ENCODE measurements at regions not wholly inside any gene's neighbourhood (a gene's known extent, or its start where the extent isn't known, plus 50 kb on each side); places are given as distances from the start of the nearest gene placed in this dataset.

DNA sequence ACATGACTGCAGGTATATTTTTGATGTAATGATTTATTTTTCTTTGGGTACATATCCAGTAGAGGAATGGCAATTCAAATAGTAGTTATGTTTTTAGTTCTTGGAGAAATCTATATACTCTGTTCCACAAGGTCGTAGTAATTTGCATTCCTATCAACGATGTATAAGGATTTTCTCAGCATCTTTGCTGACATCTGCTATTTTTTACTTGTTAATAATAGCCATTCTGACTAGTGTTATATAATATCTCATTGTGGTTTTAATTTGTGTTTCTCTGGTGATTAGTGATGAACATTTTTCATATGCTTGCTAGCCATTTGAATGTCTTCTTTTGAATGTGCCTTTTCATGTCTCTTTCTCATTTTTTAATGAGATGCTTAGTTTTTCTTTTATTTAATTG, 292.1 kb upstream of the RGS18 start:
- no peak overlapping the region for H3K27ac ChIP-seq
- H3K4me1 ChIP-seq, result no peaks in the 10 kb centered on the region
- intact Hi-C loops (cut with DNase I), result no loop called here
- TF ChIP-seq POLR2AphosphoS5 (IDR thresholded peaks at IDR 0.05) (no peak), POLR2A (IDR thresholded peaks at IDR 0.05) (no peak), EP300 (IDR thresholded peaks at IDR 0.05) (no peak)
- TF ChIP-seq, protein P1, sequence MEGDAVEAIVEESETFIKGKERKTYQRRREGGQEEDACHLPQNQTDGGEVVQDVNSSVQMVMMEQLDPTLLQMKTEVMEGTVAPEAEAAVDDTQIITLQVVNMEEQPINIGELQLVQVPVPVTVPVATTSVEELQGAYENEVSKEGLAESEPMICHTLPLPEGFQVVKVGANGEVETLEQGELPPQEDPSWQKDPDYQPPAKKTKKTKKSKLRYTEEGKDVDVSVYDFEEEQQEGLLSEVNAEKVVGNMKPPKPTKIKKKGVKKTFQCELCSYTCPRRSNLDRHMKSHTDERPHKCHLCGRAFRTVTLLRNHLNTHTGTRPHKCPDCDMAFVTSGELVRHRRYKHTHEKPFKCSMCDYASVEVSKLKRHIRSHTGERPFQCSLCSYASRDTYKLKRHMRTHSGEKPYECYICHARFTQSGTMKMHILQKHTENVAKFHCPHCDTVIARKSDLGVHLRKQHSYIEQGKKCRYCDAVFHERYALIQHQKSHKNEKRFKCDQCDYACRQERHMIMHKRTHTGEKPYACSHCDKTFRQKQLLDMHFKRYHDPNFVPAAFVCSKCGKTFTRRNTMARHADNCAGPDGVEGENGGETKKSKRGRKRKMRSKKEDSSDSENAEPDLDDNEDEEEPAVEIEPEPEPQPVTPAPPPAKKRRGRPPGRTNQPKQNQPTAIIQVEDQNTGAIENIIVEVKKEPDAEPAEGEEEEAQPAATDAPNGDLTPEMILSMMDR (IDR thresholded peaks at IDR 0.05), result no peak
- no peaks in the 10 kb centered on the region for H3K27me3 ChIP-seq
- no peak overlapping the region for H3K4me3 ChIP-seq
- no peaks in the 10 kb centered on the region for H3K9me3 ChIP-seq
- no peaks in the 10 kb centered on the region for H3K36me3 ChIP-seq
- 50 to 88% methylated on average over 2 of the region's 2 CpGs for WGBS, 2 donors
- DNase-seq, result no peak

GRCh38 chr1:191869790-191870312, 288.4 kb upstream of the RGS18 start:
- Histone ChIP-seq H3K36me3 (no peaks in the 10 kb centered on the region), H3K27ac (no peak overlapping the region), H3K27me3 (no peaks in the 10 kb centered on the region), H3K4me3 (no peak overlapping the region), H3K9me3 (no peaks in the 10 kb centered on the region), H3K4me1 (no peaks in the 10 kb centered on the region)
- TF ChIP-seq, protein P1 (IDR thresholded peaks at IDR 0.05), result no peak
- TF ChIP-seq EP300 (IDR thresholded peaks at IDR 0.05) (no peak), POLR2AphosphoS5 (IDR thresholded peaks at IDR 0.05) (no peak), POLR2A (IDR thresholded peaks at IDR 0.05) (no peak)
- WGBS, 2 donors, result 61 to 76% methylated on average over 3 of the region's 3 CpGs
- intact Hi-C loops (cut with DNase I), result no loop called here
- DNase-seq, result no peak

- DNase-seq, result no peak
- Histone ChIP-seq H3K27me3 (no peaks in the 10 kb centered on the region), H3K9me3 (no peaks in the 10 kb centered on the region), H3K27ac (no peak overlapping the region), H3K36me3 (no peaks in the 10 kb centered on the region), H3K4me3 (no peak overlapping the region), H3K4me1 (no peaks in the 10 kb centered on the region)
- TF ChIP-seq POLR2AphosphoS5 (IDR thresholded peaks at IDR 0.05) (no peak), EP300 (IDR thresholded peaks at IDR 0.05) (no peak), POLR2A (IDR thresholded peaks at IDR 0.05) (no peak)
- intact Hi-C loops (cut with DNase I), result no loop called here
- WGBS, 2 donors, result 72 to 91% methylated on average over 3 of the region's 3 CpGs
Measured at GRCh38 chr1:191870490-191870889, 287.8 kb upstream of the RGS18 start.

- H3K4me1 ChIP-seq, result no peaks in the 10 kb centered on the region
- no peak for TF ChIP-seq EP300 (IDR thresholded peaks at IDR 0.05)
- H3K27me3 ChIP-seq, result no peaks in the 10 kb centered on the region
- H3K36me3 ChIP-seq, result no peaks in the 10 kb centered on the region
- no peak overlapping the region for H3K27ac ChIP-seq
- WGBS, 2 donors, result 85 to 89% methylated on average over 1 of the region's 1 CpG
- intact Hi-C loops (cut with DNase I), result no loop called here
- no peak overlapping the region for H3K4me3 ChIP-seq
- DNase-seq, result no peak
- no peaks in the 10 kb centered on the region for H3K9me3 ChIP-seq
Measured at GRCh38 chr1:191875994-191876393, 282.3 kb upstream of the RGS18 start.

DNA sequence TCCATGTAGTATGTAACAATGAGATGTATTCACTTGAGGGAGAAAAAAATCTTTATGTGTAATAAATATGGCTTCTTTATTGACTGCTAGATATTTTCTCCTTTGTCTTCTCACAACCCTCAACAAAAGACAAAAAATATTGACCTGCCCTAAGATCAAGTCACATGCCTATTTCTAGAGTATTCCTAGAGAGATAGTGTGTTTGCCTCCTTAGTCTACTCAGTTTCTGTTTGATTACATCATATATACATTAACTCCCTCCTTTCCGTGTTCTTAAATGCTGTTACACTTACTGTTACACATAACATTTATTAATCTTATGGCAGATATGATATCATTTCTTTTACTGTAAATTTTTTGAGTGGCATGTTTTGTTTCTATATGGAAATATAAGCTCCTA, 281.6 kb upstream of the RGS18 start:
- Histone ChIP-seq H3K27ac (no peak overlapping the region), H3K36me3 (no peaks in the 10 kb centered on the region), H3K9me3 (peaks cover 0 to 2% (median 0%) of the 10 kb centered on the region in 4 donors), H3K4me1 (no peaks in the 10 kb centered on the region), H3K4me3 (no peak overlapping the region), H3K27me3 (no peaks in the 10 kb centered on the region)
- TF ChIP-seq EP300 (IDR thresholded peaks at IDR 0.05) (no peak), POLR2AphosphoS5 (IDR thresholded peaks at IDR 0.05) (no peak), POLR2A (IDR thresholded peaks at IDR 0.05) (no peak)
- TF ChIP-seq, protein P1 (IDR thresholded peaks at IDR 0.05), result no peak
- WGBS, 2 donors, result 73 to 85% methylated on average over 1 of the region's 1 CpG
- no peak for DNase-seq
- intact Hi-C loops (cut with DNase I), result no loop called here

GRCh38 chr1:191882870-191883269, 275.4 kb upstream of the RGS18 start:
- WGBS, 2 donors, result 2 to 4% methylated on average over 1 of the region's 1 CpG
- no peak overlapping the region for H3K27ac ChIP-seq
- no peaks in the 10 kb centered on the region for H3K36me3 ChIP-seq
- no peaks in the 10 kb centered on the region for H3K27me3 ChIP-seq
- no peak for TF ChIP-seq EP300 (IDR thresholded peaks at IDR 0.05)
- TF ChIP-seq POLR2AphosphoS5 (IDR thresholded peaks at IDR 0.05), result no peak
- TF ChIP-seq, protein P1 (IDR thresholded peaks at IDR 0.05), result no peak
- no peak for TF ChIP-seq POLR2A (IDR thresholded peaks at IDR 0.05)
- no peaks in the 10 kb centered on the region for H3K4me1 ChIP-seq
- no peak overlapping the region for H3K4me3 ChIP-seq
- intact Hi-C loops (cut with DNase I), result no loop called here
- peaks cover 0 to 2% (median 0%) of the 10 kb centered on the region in 4 donors for H3K9me3 ChIP-seq
- DNase-seq, result no peak
